NB4 (cell line): ENCODE measurements at regions not wholly inside any gene's neighbourhood (a gene's known extent, or its start where the extent isn't known, plus 50 kb on each side); places are given as distances from the start of the nearest gene placed in this dataset.

ENCODE experiments used
- MAX ChIP-seq: IDR thresholded peaks from 2 replicates; pipeline ENCODE4 v1.6.1; 2011; ENCODE audit warnings: low read depth, low read length
- MYC ChIP-seq: IDR thresholded peaks from 2 replicates; pipeline ENCODE4 v1.6.1; 2011; ENCODE audit warnings: low read depth, low read length
- POLR2A ChIP-seq: IDR thresholded peaks from 2 replicates; pipeline ENCODE4 v1.6.1; 2011; ENCODE audit warnings: mild to moderate bottlenecking; ENCODE audit not compliant: insufficient read length; ENCODE audit errors: extremely low read depth
- TF ChIP-seq, protein P1 (sequence below): IDR thresholded peaks from one replicate; pipeline ENCODE4 v1.5.1; 2012; ENCODE audit warnings: low read depth, low read length

- TF ChIP-seq, protein P1, sequence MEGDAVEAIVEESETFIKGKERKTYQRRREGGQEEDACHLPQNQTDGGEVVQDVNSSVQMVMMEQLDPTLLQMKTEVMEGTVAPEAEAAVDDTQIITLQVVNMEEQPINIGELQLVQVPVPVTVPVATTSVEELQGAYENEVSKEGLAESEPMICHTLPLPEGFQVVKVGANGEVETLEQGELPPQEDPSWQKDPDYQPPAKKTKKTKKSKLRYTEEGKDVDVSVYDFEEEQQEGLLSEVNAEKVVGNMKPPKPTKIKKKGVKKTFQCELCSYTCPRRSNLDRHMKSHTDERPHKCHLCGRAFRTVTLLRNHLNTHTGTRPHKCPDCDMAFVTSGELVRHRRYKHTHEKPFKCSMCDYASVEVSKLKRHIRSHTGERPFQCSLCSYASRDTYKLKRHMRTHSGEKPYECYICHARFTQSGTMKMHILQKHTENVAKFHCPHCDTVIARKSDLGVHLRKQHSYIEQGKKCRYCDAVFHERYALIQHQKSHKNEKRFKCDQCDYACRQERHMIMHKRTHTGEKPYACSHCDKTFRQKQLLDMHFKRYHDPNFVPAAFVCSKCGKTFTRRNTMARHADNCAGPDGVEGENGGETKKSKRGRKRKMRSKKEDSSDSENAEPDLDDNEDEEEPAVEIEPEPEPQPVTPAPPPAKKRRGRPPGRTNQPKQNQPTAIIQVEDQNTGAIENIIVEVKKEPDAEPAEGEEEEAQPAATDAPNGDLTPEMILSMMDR = no peak
- no peak for TF ChIP-seq POLR2A
- no peak for TF ChIP-seq MAX
- no peak for TF ChIP-seq MYC
Measured at GRCh38 chr3:27573138-27573537, 89.0 kb upstream of the SLC4A7 start.
